ENCODE measurements at regions not wholly inside any gene's neighbourhood (a gene's known extent, or its start where the extent isn't known, plus 50 kb on each side); places are given as distances from the start of the nearest gene placed in this dataset.

- no peak for DNase-seq
Observed at GRCh38 chr3:68151359-68151758, 496.9 kb upstream of the SUCLG2 start.

DNA sequence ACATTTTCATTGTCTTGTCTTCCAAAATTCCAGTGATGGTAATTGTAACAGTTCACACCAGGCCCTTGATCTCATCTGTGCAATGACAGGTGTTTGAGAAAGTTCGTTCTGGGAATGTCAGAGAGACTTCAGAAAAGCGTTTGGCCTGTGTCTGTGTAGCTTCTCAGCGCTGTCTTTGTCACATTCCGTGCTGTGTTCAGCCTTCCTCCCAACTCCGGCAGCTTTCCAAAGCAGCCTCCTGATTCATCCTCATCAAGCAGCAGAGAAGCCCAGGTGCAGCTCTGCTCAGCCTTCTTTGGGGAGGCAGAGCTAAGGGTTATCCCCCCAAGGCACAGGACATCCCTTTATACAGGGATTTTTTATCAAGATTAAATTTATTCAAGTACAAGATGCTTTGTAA, 494.0 kb upstream of the SUCLG2 start:
- no peak for DNase-seq

- DNase-seq, result no peak
Observed at GRCh38 chr3:68142441-68142840, 488.0 kb upstream of the SUCLG2 start.

GRCh38 chr3:68139897-68140296, 485.5 kb upstream of the SUCLG2 start:
- DNase-seq, result no peak

- no peak for DNase-seq
Observed at GRCh38 chr3:68136411-68136810, 482.0 kb upstream of the SUCLG2 start.

GRCh38 chr3:68135067-68135466, 480.7 kb upstream of the SUCLG2 start:
- no peak for DNase-seq

- no peak for DNase-seq
Observed at GRCh38 chr3:68129065-68129464, 474.7 kb upstream of the SUCLG2 start.

DNA sequence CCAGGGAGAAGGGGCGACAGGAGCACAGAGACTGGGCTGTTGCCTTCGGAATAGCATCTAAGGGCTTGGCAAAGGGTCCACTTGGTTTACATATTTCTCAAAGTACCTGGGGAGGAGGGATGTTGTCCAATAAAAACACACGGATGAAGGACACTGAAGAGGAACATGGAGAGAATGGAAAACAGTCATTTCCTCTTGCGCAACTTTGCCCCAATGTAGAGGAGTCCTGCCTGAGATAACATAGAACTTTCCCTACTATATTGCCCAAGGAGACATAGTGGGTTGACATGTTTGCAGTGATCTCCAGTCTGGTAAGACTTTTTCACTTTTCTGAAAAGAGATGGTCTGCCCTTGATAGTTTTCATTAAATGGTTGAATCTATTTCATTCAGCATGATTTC, 468.8 kb upstream of the SUCLG2 start:
- DNase-seq, result no peak

DNA sequence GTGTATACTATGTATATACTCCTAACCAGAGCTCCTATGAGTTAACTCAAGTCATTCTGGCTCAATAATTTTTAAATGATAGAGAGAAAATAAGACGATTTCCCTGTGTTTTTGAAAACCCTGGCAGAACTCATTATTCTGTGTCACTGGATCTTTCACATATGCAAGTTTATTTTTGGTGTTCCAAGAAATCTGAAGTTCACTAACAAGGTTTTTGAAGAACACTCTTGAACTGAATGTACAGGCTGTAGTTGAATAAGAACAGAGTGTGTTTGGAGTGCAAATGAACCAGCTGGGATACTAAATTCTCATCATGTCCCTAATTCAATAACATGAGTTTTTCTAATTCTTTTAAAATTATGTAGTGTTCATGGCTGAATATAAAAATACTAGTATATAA, 466.9 kb upstream of the SUCLG2 start:
- DNase-seq, result no peak

DNA sequence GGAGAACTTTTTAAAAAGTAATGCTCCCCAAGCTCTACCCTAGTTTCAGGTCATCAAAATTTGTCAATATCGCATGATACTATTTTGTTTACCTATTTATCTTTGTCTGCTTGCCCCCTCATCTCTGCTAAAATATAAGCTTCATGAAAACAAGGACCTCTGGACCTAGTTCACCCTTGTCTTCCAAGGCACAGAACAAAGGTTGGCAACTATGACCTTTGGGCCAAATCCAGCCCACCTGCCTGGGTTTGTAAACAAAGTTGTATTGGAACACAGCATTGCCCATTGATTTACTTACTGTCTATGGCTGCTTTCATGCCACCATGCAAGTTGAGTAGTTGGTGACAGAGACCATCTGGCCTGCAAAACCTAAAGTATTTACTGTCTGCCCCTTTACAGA, 462.2 kb upstream of the SUCLG2 start:
- DNase-seq, result no peak

DNA sequence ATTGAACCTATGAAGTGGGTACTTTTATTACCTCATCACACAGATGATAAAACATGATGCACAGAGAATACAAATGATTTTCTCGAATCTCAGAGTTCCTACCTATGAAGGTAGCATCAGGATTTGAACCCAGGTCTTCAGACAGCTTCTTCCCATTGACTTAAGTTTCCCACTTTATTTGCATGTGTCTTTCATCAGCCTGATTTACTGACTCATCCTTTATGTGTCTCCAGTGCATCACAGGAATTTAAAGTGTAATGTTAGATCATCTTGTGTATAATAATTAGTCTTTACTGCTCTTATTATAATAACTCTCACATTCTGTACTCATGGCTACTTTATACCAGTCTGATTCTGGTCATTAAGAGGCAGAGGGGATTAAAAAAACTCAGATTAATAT, 449.4 kb upstream of the SUCLG2 start:
- DNase-seq, result no peak

DNA sequence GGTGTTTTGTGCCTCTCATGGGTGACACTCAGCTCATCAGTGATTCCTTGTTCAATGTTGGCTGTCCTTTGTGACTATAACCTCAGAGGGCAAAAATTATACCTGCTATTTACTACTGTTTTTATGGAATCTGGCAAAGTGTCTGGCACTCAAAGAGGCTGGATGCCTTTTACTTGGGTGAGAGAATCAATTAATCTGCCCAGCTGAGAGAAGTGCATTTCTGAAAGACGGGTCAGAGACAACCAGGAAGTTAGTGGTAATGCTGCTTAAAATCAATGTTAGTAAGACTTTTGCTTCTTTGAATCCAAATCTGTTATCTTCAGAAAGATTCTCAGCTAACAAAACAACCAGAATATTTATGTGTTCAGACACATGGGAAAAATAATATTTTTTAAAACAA, 436.2 kb upstream of the SUCLG2 start:
- no peak for DNase-seq

DNA sequence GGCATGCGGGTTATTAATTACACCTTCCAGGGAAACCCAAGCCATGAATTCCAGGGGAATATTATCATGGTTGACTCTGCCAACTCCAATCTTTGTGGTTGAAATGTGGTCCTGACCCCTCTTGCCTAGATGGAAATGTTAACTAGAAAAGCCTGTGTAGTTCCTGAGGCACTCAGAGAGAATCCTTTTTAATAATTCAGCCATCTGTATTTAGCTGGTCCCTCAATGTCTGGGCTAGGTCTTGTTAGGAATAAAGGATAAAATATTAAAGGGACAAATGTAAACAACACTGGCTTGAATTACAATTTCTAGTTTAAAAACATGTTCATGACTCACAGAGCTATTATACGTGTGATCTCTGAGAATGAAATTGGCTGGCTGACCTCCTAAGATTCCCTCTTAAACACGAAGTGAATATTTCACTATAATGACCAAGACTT, 435.2 kb upstream of the SUCLG2 start:
- no peak for DNase-seq

- no peak for DNase-seq
Observed at GRCh38 chr3:68088636-68089035, 434.2 kb upstream of the SUCLG2 start.

DNA sequence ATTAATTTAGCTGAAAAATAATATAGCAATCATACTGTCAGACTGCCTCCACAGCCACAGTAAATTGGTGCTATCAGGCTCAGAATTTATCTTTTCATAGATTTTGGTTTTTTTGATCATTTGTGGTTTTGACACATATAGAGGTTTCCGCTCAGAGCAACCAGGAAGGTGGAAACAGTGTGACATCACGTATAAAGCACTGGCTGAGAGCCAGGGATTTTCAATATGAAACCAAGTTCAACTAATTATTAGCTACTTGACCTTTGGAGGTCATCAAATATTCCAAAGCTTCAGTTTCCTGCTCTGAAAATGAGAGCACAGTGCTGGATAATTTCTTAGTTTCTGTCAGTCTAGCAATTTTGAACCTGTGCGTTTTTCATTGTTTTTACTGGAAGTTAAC, 433.8 kb upstream of the SUCLG2 start:
- DNase-seq, result peak in 4 of 5 donors; percentile 18 to 59 (median 44)

DNA sequence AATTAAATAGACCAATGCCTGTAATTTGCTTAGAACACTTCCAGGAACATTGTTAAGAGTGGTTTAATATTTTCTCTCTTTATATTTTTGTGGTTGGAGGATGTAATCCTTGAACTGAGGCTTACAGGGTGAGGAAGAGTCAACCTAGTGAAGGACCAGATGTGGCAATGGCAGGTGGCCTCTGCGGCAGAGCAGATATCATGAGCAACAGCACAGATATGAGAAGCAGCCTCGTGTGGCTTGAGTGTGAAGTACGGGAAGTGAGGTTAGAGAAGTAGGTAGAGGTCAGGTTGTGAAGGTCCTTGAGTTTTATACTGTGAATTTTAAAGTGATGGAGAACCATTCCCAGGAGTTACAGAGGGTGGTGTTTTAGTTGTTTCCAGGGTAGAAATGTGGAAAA, 417.6 kb upstream of the SUCLG2 start:
- DNase-seq, result no peak

DNA sequence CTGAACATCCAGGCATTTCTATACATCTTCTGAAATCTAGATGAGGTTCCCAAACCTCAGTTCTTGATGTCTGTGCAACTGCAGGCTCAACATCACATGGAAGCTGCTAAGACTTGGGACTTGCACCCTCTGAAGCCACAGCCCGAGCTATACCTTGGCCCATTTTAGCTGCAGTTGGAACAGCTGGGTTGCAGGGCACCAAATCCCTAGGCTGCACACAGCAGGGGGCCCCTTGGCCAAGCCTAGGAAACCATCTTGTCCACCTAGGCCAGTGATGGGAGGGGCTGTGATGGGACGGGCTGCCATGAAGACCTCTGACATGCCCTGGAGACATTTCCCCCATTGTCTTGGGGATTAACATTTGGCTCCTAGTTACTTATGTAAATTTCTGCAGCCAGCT, 415.8 kb upstream of the SUCLG2 start:
- no peak for DNase-seq

- no peak for DNase-seq
Observed at GRCh38 chr3:68067314-68067713, 412.9 kb upstream of the SUCLG2 start.

- DNase-seq, result no peak
Observed at GRCh38 chr3:68062926-68063325, 408.5 kb upstream of the SUCLG2 start.

GRCh38 chr3:68060910-68061309, 406.5 kb upstream of the SUCLG2 start:
- DNase-seq, result no peak

GRCh38 chr3:68060191-68060590, 405.8 kb upstream of the SUCLG2 start:
- no peak for DNase-seq

- DNase-seq, result no peak
Observed at GRCh38 chr3:68059628-68060152, 405.3 kb upstream of the SUCLG2 start.

GRCh38 chr3:68057637-68058320, 403.4 kb upstream of the SUCLG2 start:
- peak in 4 of 5 donors; percentile 35 to 72 (median 53) for DNase-seq

DNA sequence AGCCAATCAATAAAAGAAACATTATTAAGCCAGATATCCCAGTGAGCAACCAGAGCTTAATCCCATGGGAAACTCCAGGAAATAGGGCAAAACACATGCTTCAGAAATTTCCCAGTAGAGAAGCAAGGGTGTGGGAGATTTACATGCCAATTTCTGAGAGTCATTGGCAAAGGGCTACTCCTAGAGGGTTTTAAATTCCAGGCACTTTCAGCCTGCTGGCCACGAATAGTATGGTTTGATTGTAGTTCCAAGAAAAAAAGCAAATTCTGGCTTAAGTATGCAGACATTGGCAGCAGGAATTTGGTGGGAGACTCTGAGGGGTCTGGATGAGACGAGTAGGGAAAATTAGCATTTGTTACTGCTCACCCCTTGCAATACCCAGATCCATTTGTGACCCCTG, 402.1 kb upstream of the SUCLG2 start:
- no peak for DNase-seq

- DNase-seq, result no peak
Observed at GRCh38 chr3:68055215-68055614, 400.8 kb upstream of the SUCLG2 start.
